CD1c-positive myeloid dendritic cell (primary cell): ENCODE measurements at regions not wholly inside any gene's neighbourhood (a gene's known extent, or its start where the extent isn't known, plus 50 kb on each side); places are given as distances from the start of the nearest gene placed in this dataset.
A peak's percentile ranks its signal among the peaks of the same experiment; 100 is the strongest.

ENCODE experiments used
- DNase-seq: peaks from one replicate; pipeline ENCODE4 v3.0.0-alpha.2; 2016; ENCODE audit errors: extremely low spot score

- DNase-seq, result no peak
Observed at GRCh38 chr15:62773369-62774165, 269.0 kb upstream of the TPM1 start.

- DNase-seq, result no peak
Observed at GRCh38 chr15:62775932-62776331, 266.6 kb upstream of the TPM1 start.

- no peak for DNase-seq
Observed at GRCh38 chr15:62777671-62778070, 264.9 kb upstream of the TPM1 start.

GRCh38 chr15:62779036-62779770, 263.3 kb upstream of the TPM1 start:
- DNase-seq, result peak; percentile 25

- no peak for DNase-seq
Observed at GRCh38 chr15:62779899-62780298, 262.6 kb upstream of the TPM1 start.

GRCh38 chr15:62781081-62781497, 261.5 kb upstream of the TPM1 start:
- DNase-seq, result no peak

GRCh38 chr15:62782071-62782841, 260.3 kb upstream of the TPM1 start:
- DNase-seq, result peak; percentile 50

GRCh38 chr15:62782896-62783295, 259.7 kb upstream of the TPM1 start:
- DNase-seq, result no peak

GRCh38 chr15:62783303-62783957, 259.1 kb upstream of the TPM1 start:
- DNase-seq, result no peak

- no peak for DNase-seq
Observed at GRCh38 chr15:62785881-62786828, 256.4 kb upstream of the TPM1 start.

GRCh38 chr15:62787401-62787800, 255.1 kb upstream of the TPM1 start:
- DNase-seq, result no peak

GRCh38 chr15:62788224-62788623, 254.3 kb upstream of the TPM1 start:
- no peak for DNase-seq

GRCh38 chr15:62790546-62790945, 252.0 kb upstream of the TPM1 start:
- no peak for DNase-seq

- DNase-seq, result no peak
Observed at GRCh38 chr15:62791694-62792093, 250.9 kb upstream of the TPM1 start.

GRCh38 chr15:62792986-62793751, 249.4 kb upstream of the TPM1 start:
- no peak for DNase-seq

- no peak for DNase-seq
Observed at GRCh38 chr15:62793752-62794144, 248.8 kb upstream of the TPM1 start.

- no peak for DNase-seq
Observed at GRCh38 chr15:62795171-62795570, 247.4 kb upstream of the TPM1 start.

GRCh38 chr15:62795700-62796695, 246.5 kb upstream of the TPM1 start:
- DNase-seq, result no peak

- no peak for DNase-seq
Observed at GRCh38 chr15:62797171-62797570, 245.4 kb upstream of the TPM1 start.
